UCSD-AML1 (cell line): ENCODE measurements at regions not wholly inside any gene's neighbourhood (a gene's known extent, or its start where the extent isn't known, plus 50 kb on each side); places are given as distances from the start of the nearest gene placed in this dataset.

Experiments used
- DNase-seq: peaks from one replicate; lab custom pipeline; 2025; ENCODE audit not compliant: unreplicated experiment; lab: John Stamatoyannopoulos, UW

DNA sequence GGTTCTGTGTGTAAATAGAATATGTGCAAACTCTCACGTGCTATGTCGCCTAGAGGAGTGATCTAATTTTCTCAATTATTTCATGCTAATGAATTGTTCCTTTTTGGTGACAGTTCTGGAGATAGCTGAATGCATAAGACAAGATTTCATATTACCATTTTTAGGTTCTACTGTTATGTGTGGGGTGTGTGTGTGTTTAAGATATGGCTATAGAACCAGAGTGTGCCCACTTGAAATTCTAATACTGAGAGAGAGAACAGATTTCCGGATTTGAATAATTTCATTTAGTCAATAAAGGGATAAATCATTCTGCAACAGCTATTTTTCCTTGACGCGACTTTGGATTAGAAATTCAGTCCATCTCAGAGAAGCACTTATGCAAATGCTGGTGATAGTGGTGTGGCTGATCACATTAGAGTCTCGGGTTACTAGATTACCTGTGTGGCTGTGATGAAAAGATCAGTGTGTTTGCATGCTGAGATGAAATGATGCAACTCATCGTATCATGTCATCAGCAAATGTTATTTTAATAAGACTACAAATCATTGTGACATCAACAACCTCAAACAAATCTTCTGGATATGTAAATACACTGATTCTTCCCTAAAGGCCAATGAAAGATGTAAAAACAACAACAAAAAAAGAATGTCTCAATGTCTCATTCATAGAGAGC lies 415.9 kb downstream of the EPHA4 start:
- no peak for DNase-seq

DNA sequence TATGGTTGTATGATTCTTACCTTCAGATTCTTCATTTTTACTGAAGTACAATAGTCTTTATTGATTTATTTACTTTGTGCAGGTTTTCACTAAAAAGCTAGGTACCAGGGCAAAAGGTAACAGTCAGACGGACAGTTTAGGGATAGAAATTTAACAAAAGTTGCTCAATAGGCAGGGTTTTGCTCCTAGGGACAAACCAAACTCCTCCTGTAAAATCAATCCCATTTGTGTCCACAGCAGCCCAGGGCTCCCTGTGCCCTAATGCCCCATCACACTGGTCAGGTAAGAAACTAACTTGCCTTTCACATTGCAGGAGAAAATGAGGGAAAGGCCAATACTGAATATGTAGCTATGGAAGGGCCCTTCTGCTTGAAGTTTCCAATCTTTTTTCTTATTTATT lies 410.9 kb downstream of the EPHA4 start:
- DNase-seq: no peak

DNA sequence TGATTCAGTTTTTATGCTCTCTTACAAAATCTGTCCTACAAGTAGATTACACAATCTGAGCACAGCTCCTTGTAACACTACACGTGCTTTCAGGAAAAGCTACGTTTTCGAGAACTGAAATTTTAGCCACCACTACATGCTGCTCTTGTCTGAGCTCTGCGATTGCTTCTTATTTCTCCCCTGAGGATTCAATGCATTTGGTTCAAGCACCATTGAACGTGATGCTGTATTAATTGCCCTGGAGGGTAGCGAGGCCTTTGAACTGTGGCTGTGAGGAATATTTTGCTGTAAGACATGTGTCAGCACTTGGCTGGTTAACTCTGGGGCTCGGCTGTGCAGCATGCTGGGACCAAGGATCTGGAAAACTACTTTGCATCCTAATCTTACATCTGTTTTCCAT lies 405.8 kb downstream of the EPHA4 start:
- no peak for DNase-seq

DNA sequence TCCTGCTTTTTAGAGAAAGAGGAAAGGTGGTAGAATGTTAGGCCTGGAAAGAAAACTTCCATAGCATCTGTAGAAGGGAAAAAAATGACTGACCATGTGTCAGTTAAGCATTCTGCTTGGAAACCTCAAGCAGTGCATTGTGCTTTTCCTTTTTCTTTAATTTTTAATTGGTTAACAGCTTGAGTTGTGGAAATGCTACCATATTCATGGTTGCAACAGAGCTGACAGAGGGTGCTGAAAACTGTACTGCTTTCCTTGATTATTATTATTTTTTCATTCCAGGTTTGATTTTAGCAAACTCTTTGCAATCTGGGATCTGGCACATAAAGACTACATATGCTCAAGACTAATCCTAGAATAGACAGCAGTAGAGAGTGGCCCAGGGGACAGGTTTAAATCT lies 404.5 kb downstream of the EPHA4 start:
- no peak for DNase-seq

DNA sequence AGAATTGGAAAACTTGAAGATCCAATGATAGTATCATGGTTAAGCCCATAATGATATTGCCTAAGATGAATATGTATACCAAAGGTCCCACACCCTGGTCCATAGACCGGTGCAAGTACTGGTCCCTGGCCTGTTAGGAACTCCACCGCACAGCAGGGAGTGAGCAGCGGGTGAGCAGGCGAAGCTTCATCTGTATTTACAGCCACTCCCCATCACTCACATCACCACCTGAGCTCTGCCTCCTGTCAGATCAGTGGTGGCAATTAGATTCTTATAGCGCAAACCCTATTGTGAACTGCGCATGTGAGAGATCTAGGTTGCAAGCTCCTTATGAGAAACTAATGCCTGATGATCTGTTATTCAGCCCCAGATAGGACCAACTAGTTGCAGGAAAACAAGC lies 402.4 kb downstream of the EPHA4 start:
- no peak for DNase-seq

DNA sequence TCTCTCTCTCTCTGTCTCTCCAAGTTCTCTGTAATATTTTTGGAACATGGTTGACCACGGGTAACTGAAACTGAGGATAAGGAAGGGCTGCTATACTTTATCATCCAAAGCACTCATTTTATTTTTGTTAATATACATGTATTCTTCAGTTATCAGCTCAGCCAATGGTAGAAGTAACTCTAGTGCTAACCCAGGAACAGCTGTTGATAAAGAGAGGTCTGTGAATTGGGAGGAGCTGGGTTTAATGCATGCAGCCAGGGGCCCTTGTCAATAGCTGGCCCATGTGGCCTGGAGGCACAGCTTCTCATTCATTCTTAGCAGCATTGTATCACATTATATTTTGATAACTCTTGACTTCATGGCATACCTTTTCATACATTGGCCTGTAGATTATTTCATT lies 401.6 kb downstream of the EPHA4 start:
- no peak for DNase-seq

DNA sequence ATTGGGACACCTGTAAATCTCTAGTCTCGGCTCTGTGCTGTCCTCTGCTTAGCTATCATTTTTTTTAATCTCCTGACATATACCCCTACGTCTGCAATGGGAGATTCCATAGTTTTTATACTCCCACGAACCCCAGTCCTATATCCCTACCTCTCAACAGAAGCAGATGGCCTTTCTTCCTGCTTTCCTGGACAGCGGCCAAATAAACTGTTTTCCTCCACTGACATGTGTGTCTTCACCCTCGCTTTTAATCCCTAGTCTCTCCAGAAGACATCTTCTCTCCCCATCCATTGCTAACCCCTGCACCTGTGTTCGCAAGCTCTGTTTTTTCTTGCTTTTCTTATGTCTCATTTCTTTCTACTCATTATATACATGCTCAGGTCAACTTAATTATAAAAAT lies 395.4 kb downstream of the EPHA4 start:
- DNase-seq: no peak

DNA sequence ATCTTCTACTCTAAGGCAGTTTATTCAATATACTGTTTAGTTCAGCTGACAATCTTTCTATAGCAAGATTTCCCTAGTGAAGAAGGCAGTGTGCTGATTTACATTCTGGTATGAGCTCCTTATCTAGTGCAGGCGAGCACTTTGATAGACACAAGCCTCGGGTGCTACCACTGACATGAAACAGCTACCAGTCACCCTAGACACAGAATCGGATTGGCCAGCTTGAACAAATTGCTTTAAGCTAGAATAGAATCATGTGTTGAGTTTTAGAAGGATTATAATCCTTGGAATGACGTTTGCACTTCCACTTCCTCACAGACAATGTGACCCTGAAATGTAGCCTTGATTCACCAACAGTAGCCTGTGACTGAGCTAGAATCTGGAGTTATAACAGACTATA lies 394.0 kb downstream of the EPHA4 start:
- DNase-seq: no peak

DNA sequence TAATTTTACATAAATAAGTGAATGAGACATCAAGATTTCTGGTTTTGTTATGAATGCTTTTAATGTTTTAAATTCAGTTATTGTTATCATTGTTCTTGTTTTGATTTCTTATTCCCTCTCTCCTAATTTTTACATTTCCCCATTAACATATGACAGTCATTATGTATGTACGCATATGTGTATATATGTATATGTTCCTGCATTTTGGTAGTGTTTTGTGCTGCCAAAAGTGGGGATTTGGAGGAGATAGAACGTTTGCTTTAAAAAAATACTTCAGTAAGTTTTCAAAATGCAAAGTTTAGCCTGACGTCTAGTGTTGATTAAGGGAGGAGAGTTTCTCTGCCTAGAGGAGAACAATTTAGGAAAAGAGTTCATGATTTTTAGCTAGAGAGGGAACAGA lies 385.2 kb downstream of the EPHA4 start:
- no peak for DNase-seq

DNA sequence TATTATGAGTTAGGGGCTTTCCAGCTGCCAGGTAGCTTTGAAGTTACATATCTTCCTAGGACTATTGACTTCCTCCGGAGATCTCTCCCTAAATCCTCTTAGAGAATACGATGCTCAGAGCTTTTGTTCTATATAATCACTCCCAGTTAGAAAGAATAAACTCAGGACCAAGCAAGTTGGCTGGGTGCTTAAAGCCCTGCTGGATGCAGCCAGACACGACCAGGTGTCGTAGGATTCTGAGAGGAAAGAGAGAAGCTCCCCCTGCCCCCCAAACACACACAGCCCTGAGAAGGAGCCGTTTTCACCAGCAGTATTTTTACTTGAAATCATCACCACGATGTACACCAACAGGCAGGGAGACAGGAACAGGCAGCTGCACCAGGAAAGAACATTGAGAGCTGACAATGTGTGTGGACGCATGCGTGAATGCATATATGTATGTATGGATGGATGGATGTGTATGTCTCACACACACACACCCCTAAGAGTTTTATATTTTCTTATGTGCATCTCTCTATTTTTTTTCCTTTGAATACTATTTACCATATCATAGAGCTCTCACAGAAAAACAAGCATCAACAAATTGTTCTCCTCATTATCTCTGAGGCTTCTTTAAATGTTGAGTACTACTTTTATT lies 382.6 kb downstream of the EPHA4 start:
- DNase-seq: no peak

DNA sequence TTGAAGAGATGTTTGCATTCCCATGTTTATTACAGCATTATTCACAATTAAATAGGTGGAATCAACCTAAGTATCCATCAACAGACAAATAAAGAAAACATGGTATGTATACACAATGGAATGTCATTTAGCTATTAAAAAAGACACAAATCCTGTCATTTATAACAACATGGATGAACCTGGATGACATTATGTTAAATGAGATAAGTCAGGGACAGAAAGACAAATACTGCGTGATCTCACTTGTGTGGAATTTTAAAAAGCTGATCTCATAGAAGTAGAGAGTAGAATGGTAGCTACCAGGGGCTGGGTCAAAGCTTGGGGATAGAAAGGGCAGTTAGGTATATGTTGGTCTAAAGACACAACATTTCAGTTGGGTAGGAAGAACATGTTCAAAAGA lies 376.3 kb downstream of the EPHA4 start:
- DNase-seq: no peak

DNA sequence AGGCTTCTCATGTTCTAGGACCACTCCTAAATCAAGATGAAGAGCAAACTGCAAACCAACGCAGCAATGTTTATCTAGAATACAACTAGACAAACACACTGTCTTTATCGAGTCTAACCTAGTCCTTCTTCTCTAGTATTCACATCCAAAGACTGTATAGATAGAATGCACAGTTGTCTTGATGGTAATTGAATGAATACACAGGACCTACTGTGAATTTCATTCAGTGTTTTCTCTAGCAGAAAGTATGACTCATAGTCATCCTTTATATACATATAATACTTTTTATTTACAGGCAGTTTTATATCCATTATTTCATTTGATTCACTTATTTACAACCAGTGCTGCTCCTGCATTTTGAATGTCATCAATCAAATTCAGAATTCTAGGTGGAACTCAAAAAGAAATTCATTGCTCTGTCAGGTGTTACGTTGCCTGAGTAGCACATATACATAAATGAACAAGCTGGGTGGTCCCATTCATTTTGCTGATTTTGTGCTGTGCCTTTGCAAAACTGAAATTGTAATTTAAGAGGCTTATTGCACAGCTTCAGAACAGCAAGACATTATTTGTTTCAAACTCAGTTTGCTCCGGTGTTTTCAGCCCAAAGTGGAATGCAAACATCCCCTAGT lies 374.8 kb downstream of the EPHA4 start:
- no peak for DNase-seq

DNA sequence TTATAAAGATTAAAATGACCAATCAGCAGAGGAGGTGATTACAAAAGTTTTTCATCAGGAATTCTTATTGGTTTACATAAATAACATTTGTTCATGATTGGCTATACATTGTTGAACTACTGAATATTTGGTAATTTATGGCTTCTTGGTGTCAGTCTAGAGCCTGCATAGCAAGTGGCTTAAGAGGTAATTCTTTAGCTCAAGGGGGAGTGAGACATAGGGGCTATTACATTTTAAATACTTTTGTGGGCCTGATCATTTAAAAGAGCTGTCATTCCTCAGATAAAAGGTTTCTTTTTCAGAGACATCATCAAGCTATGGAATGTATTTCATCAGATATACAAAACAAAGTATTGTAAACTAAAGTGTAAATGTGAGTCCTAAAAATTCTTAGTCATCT lies 373.8 kb downstream of the EPHA4 start:
- DNase-seq: no peak

DNA sequence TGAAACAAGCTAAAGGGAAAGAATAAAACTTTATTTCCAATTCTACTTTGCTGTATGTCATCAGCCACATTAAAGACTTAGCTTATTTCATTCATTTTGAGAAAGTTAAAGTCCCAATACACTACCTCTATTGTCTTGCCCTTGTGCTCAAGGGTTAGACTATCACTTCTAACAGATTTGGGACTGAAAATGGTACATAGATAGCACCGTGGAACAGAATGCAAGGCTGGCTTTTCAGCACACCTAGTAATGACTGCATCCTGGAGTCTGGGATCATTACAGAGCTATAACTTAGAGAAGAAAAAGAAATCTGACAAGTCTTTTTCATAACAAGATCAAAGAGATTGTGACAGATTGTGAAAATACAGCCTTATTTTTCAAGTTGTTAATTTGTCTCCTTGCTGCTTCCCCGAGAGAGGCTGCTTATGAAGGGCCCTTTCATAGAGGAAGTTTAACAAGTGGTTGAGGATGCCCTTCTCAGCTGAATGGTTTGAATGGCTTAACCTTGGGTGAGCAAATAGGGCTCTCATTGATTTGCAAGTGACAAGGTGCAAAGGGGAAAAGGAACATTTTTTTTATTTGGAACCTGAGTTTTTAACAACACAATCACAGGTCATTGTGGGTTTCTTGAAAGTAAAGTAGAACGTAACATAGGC lies 371.8 kb downstream of the EPHA4 start:
- no peak for DNase-seq

DNA sequence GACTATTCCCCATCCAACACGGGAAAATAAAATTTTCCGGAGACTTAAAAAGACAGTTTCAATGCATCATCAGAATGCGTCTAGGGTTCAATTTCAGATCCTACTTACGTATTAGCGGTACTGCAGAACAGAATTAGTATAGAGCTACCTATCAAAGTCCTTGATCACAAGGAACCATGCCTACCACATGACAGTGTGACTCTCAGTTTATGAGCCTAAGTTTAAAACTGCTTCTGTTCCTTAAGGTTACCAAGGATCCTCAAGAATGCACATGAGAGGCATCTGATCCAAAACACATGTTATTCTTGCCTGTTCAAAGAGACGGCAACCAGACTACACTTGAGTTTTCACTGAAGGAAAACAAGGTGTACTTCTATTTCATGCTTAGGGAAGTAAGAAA lies 369.7 kb downstream of the EPHA4 start:
- no peak for DNase-seq

DNA sequence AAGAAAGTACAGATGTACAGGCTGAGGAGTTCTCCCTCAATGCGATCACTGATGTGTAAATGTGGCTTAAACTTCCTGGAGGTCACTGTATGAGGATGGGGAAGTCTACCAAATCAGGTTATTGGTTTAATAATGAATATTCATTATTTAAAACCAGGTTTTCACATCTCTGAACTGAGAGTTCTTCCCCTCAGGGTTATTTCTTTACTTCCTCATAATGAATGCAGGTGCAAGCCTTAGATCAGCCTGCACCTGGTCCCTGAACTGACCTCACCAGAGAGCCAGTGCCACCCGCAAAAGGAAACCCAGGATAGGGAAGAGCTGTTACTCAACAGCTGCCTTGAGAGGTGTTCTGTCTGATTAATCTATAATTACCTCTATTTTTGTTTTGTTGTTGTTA lies 369.0 kb downstream of the EPHA4 start:
- DNase-seq: no peak

DNA sequence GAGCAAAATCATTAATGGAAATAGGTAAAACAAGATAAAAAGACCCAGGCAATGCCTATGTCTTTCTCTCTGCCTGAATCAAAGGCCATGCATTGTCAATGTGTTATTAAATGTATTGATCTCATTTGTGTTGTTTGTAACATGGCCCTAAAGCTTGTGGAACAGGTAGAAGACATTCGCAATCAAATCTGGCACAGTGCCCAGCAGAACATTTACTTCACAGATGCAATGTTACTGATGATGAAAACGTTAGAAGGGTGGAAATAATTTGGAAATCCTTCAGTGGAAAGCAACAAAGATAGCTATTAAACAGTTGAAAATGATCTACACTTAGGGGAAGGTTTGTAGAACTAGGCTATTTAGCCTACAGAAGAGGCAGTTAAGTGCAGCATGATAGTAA lies 368.2 kb downstream of the EPHA4 start:
- DNase-seq: no peak

DNA sequence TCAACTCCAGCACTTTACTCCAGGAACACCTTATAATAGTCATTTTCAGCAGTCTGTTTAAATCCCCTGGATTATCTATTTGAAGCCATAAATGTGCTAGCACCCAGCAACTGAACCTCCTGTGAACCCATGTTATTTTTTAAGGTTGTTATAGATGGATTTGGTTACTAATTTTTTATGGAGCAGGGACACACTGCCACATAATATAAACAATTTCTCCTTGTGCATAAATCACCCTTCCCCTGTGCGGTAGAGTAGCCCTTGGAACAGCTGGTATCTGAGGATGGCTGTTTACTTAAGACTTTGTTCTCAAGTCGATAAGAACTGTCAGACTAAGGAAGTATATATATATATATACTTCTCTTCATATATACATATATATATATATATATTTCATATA lies 367.4 kb downstream of the EPHA4 start:
- DNase-seq: no peak

DNA sequence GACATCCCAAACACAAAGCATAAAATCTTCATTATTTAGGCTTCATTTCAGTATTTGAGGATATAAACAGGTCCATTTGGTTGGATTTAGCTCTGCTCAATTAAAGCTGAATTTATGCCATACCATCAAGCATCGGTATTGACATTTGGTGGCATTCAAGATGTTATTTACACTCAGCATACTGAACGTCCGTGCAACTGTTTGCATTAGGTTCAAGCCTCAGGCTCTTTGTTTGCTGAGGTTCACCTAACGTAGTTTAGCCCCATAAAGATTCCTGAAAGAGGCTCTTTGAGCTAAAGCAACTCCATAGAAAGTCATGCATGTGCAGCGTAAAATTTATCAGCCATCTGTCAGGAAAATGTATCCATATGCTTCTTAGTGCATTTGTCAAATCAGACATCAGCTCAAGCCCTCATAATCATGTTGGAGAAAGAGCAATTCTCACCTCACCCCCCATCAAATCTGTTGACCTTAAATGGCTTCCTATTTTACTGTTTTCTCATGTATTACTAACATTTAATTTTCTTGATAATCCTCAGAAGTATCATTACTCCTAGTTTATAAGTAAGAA lies 366.9 kb downstream of the EPHA4 start:
- DNase-seq: no peak

DNA sequence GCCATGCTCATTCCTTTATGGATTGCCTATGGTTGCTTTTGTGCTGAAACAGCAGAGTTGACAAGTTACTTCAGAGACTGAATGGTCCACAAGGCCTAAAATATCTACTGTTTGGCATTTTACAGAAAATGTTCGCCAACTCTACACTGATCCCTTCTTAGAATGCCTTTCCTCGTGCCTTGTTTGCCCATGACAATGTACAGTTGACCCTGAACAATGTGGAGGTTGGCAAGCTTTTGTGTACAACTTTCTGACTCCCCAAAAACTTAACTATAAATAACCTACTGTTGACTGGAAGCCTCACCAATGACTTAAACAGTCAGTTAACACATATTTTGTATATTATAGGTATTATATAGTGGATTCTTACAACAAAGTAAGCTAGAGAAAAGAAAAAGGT lies 361.4 kb downstream of the EPHA4 start:
- no peak for DNase-seq

DNA sequence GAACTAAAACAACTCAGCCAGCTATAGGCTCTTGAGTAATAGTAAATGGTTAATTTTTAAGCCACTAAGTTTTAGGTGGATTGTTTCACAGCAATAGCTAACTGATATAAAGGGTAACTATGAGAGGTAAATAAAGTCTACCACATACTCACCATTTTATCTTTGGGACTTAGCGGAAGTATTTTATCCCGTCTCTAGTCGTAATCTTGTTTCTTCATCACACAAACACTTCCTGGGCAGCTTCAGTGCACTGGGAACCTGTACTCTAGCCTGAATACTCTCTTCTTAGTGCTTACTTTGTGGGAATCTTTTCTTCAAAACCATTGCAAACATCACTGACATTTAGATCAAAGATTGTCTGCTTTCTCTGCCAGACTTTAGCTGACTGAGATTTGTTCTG lies 360.5 kb downstream of the EPHA4 start:
- DNase-seq: no peak

DNA sequence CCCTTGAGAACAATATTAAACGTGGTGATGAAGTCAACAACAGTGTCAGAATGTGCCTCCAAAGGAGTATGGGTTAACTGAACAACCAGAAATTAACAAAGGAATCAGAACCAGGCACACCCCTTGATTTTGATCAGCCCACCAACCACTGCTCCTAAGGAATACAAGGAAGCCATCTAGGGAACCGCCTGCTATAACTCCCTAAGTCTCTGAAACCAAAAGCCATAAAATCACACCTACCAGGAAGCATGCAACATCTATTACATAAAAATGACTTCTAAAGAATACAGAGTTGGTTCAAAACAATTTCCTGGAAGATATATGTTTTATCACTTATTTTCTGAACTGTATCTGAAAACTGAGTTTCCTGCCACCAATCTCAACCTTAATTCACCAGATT lies 360.0 kb downstream of the EPHA4 start:
- DNase-seq: no peak
